H1 (cell line): ENCODE measurements at regions not wholly inside any gene's neighbourhood (a gene's known extent, or its start where the extent isn't known, plus 50 kb on each side); places are given as distances from the start of the nearest gene placed in this dataset.

Source experiments
- CTCF ChIA-PET: fragments of 300-600 bp; sonication (Branson Sonifier 250); formaldehyde crosslinking; loops from one replicate; lab custom pipeline; 2021; ENCODE audit not compliant: partially characterized antibody; lab: Charles Lee
- POLR2A ChIA-PET: fragments of 300-600 bp; sonication (Branson Sonifier 250); formaldehyde crosslinking; loops from one replicate; lab custom pipeline; 2021; ENCODE audit warnings: inconsistent platforms; ENCODE audit not compliant: partially characterized antibody; lab: Charles Lee
- DNase-seq, 2 experiments: peaks; one replicate each; pipeline versions ENCODE4 v3.0.0 to v3.0.0-alpha.2; 2010 to 2022; ENCODE audit warnings: low spot score in 2 of 2, low read depth in 1 of 2, mixed read lengths in 1 of 2
- FAIRE-seq: peaks from 2 replicates; lab custom pipeline; 2011; peaks lifted over from hg19 to GRCh38; lab: Jason Lieb, UNC
- H2AFZ ChIP-seq: 2 replicates; pipeline ENCODE4 v1.8.1; 2012; ENCODE audit warnings: low read length, inconsistent platforms
- H2AK5ac ChIP-seq: 2 replicates; pipeline ENCODE4 v1.6.1; 2013; ENCODE audit warnings: low read depth, low read length
- H2BK120ac ChIP-seq: replicated peaks from 2 replicates; pipeline ENCODE3; 2013; ENCODE audit warnings: low read depth, low read length, inconsistent platforms
- H2BK12ac ChIP-seq: 2 replicates; pipeline ENCODE4 v1.6.1; 2013; ENCODE audit warnings: low read depth, low read length
- H2BK15ac ChIP-seq: 2 replicates; pipeline ENCODE4 v1.6.1; 2013; ENCODE audit warnings: low read length
- H2BK20ac ChIP-seq: 2 replicates; pipeline ENCODE4 v1.6.1; 2013; ENCODE audit warnings: low read length
- H2BK5ac ChIP-seq: 2 replicates; pipeline ENCODE4 v1.6.1; 2013; ENCODE audit warnings: low read depth, low read length
- H3K14ac ChIP-seq: 2 replicates; pipeline ENCODE4 v1.6.1; 2013; ENCODE audit warnings: inconsistent platforms; ENCODE audit not compliant: insufficient read length
- H3K18ac ChIP-seq: 2 replicates; pipeline ENCODE4 v1.6.1; 2013; ENCODE audit warnings: low read length; ENCODE audit errors: extremely low read depth
- H3K23ac ChIP-seq: 2 replicates; pipeline ENCODE4 v1.6.1; 2013; ENCODE audit warnings: inconsistent platforms; ENCODE audit not compliant: insufficient read length
- H3K23me2 ChIP-seq: 2 replicates; pipeline ENCODE4 v1.6.1; 2013; ENCODE audit warnings: low read depth, low read length
- H3K27ac ChIP-seq: 2 replicates; pipeline ENCODE4 v1.6.1; 2011; ENCODE audit warnings: low read depth, low read length, inconsistent platforms
- H3K27me3 ChIP-seq, 4 experiments: replicated peaks in 1 of 4; 1 replicate in 1 of 4; 2 replicates in 3 of 4; pipeline versions ENCODE4 v1.6.1 to v1.8.1; 2011 to 2013; ENCODE audit warnings: low read length in 3 of 4, mild to moderate bottlenecking in 3 of 4, inconsistent platforms in 2 of 4, mixed read lengths in 2 of 4, moderate library complexity in 1 of 4; ENCODE audit not compliant: control insufficient read depth in 3 of 4, insufficient read depth in 3 of 4; ENCODE audit errors: extremely low read depth in 1 of 4
- H3K36me3 ChIP-seq, 4 experiments: 2 replicates each; pipeline versions ENCODE4 v1.6.1 to v1.8.1; 2011 to 2013; ENCODE audit warnings: mild to moderate bottlenecking in 4 of 4, low read length in 3 of 4, moderate library complexity in 2 of 4, control low read depth in 1 of 4, inconsistent platforms in 1 of 4; ENCODE audit not compliant: insufficient read depth in 4 of 4, control insufficient read depth in 2 of 4
- H3K4ac ChIP-seq: replicated peaks from 2 replicates; pipeline ENCODE3; 2013; ENCODE audit warnings: low read length, low read depth, mixed read lengths, inconsistent platforms; ENCODE audit not compliant: insufficient read length
- H3K4me1 ChIP-seq, 4 experiments: replicated peaks in 1 of 4; 1 replicate in 1 of 4; 2 replicates in 3 of 4; pipeline versions ENCODE4 v1.6.1 to v1.8.1; 2011 to 2013; ENCODE audit warnings: low read length in 3 of 4, inconsistent platforms in 2 of 4, mixed read lengths in 1 of 4; ENCODE audit not compliant: insufficient read depth in 4 of 4, control insufficient read depth in 3 of 4
- H3K4me2 ChIP-seq, 2 experiments: 2 replicates each; pipeline versions ENCODE4 v1.6.1 to v1.8.1; 2011 to 2013; ENCODE audit warnings: low read depth in 2 of 2, low read length in 2 of 2, control low read depth in 1 of 2, inconsistent platforms in 1 of 2, mild to moderate bottlenecking in 1 of 2; ENCODE audit not compliant: insufficient read depth in 1 of 2
- H3K4me3 ChIP-seq, 4 experiments: fragments of 200-600, 300-600 bp in 1 of 4; sonication (generic), shearing (Covaris generic), sonication (Bioruptor Twin) in 1 of 4; 2 replicates each; pipeline versions ENCODE4 v1.5.1 to v1.8.1; 2011 to 2016; ENCODE audit warnings: low read length in 4 of 4, low read depth in 3 of 4, control low read depth in 2 of 4, inconsistent platforms in 2 of 4, mild to moderate bottlenecking in 2 of 4, mixed read lengths in 1 of 4, moderate library complexity in 1 of 4; ENCODE audit not compliant: insufficient read depth in 2 of 4; ENCODE audit errors: extremely low read depth in 1 of 4
- H3K56ac ChIP-seq: replicated peaks from 2 replicates; pipeline ENCODE3; 2013; ENCODE audit warnings: low read depth, mild to moderate bottlenecking, mixed read lengths, low read length, inconsistent platforms; ENCODE audit not compliant: insufficient read length
- H3K79me1 ChIP-seq: 2 replicates; pipeline ENCODE4 v1.6.1; 2013; ENCODE audit warnings: low read depth, low read length, control low read depth
- H3K79me2 ChIP-seq, 2 experiments: 2 replicates each; pipeline versions ENCODE4 v1.6.1 to v1.8.1; 2012 to 2013; ENCODE audit warnings: low read length in 2 of 2, mild to moderate bottlenecking in 2 of 2, inconsistent platforms in 1 of 2; ENCODE audit not compliant: insufficient read depth in 2 of 2, control insufficient read depth in 1 of 2
- H3K9ac ChIP-seq, 4 experiments: replicated peaks in 1 of 4; 1 replicate in 1 of 4; 2 replicates in 3 of 4; pipeline versions ENCODE4 v1.6.1 to v1.8.1; 2011 to 2013; ENCODE audit warnings: low read depth in 3 of 4, low read length in 3 of 4, control low read depth in 2 of 4, mild to moderate bottlenecking in 2 of 4, moderate library complexity in 2 of 4, inconsistent platforms in 1 of 4; ENCODE audit errors: extremely low read depth in 1 of 4
- H3K9me3 ChIP-seq, 2 experiments: 2 replicates each; pipeline versions ENCODE4 v1.6.1 to v1.8.1; 2012 to 2013; ENCODE audit warnings: mild to moderate bottlenecking in 2 of 2, moderate library complexity in 2 of 2, control low read depth in 1 of 2, inconsistent platforms in 1 of 2, low read depth in 1 of 2, low read length in 1 of 2, mixed read lengths in 1 of 2; ENCODE audit not compliant: insufficient read depth in 2 of 2
- H4K20me1 ChIP-seq, 2 experiments: replicated peaks in 1 of 2; 2 replicates each; pipeline versions ENCODE3 to v1.8.1; 2011 to 2013; ENCODE audit warnings: inconsistent platforms in 2 of 2, low read length in 2 of 2, mild to moderate bottlenecking in 1 of 2; ENCODE audit not compliant: insufficient read depth in 2 of 2, control insufficient read depth in 1 of 2
- H4K5ac ChIP-seq: 2 replicates; pipeline ENCODE4 v1.6.1; 2013; ENCODE audit warnings: low read length, low read depth, mixed read lengths, inconsistent platforms; ENCODE audit not compliant: insufficient read length
- H4K8ac ChIP-seq: 2 replicates; pipeline ENCODE4 v1.8.0; 2013; ENCODE audit warnings: mild to moderate bottlenecking, moderate library complexity, low read length, inconsistent platforms; ENCODE audit not compliant: insufficient read depth; ENCODE audit errors: extremely low read depth
- H4K91ac ChIP-seq: replicated peaks from 2 replicates; pipeline ENCODE3; 2013; ENCODE audit warnings: low read length, mixed read lengths, inconsistent platforms; ENCODE audit not compliant: insufficient read length
- EP300 ChIP-seq, 2 experiments: IDR thresholded peaks; 1 replicate in 1 of 2; 2 replicates in 1 of 2; pipeline ENCODE4 v1.6.1; 2011 to 2012; ENCODE audit warnings: low read depth in 2 of 2, low read length in 2 of 2, mild to moderate bottlenecking in 2 of 2, borderline replicate concordance in 1 of 2, inconsistent platforms in 1 of 2, moderate library complexity in 1 of 2
- KDM1A ChIP-seq: fragments of 200-600, 300-600 bp; sonication (generic); IDR thresholded peaks from 2 replicates; pipeline ENCODE4 v1.7.1; 2016; ENCODE audit warnings: mild to moderate bottlenecking, low read length, borderline replicate concordance
- SP2 ChIP-seq: IDR thresholded peaks from 2 replicates; pipeline ENCODE4 v1.6.1; 2012; ENCODE audit warnings: mild to moderate bottlenecking, low read length, inconsistent platforms
- WGBS, 2 experiments: shearing (Covaris generic) in 1 of 2; methylation state at CpG; one replicate each; pipeline versions ENCODE4 v1.1.6 to v1.1.7; 2013 to 2015; ENCODE audit warnings: low lambda C conversion rate in 2 of 2, mixed read lengths in 2 of 2, inconsistent platforms in 1 of 2, low coverage in 1 of 2, missing lambda C conversion rate in 1 of 2; ENCODE audit not compliant: insufficient replicate concordance in 2 of 2, insufficient coverage in 1 of 2, insufficient read length in 1 of 2; ENCODE audit errors: extremely low coverage in 1 of 2, missing lambda C conversion rate in 1 of 2; 5-methylcytosine and 5-hydroxymethylcytosine counted together

- no peak overlapping the region for H2AK5ac ChIP-seq
- no peak overlapping the region for H2BK12ac ChIP-seq
- no peaks in the 10 kb centered on the region for H3K27me3 ChIP-seq
- H3K14ac ChIP-seq = no peak overlapping the region
- POLR2A ChIA-PET = no interaction called here
- H2BK5ac ChIP-seq = no peak overlapping the region
- CTCF ChIA-PET = interaction anchor here (0.6 to 1.7 kb wide), 4 partner anchors 10 to 1270 kb away, joined by 3 to 5 read pairs (median 4); no protein-coding TSS in a partner anchor
- H3K9ac ChIP-seq = no peak overlapping the region
- H3K79me2 ChIP-seq = no peaks in the 10 kb centered on the region
- no peak overlapping the region for H3K18ac ChIP-seq
- H3K36me3 ChIP-seq = no peaks in the 10 kb centered on the region
- H3K4me1 ChIP-seq = peaks cover 0 to 6% (median 2%) of the 10 kb centered on the region in 4 experiments; a peak in 3 of 7 replicates
- no peak overlapping the region for H2AFZ ChIP-seq
- no peak overlapping the region for H3K4ac ChIP-seq
- no peaks in the 10 kb centered on the region for H3K79me1 ChIP-seq
- WGBS, 2 experiments = 91% methylated on average over 1 of the region's 1 CpG; no CpG with 5 or more reads in 1 of the 2 experiments
- no peak overlapping the region for H2BK120ac ChIP-seq
- H3K56ac ChIP-seq = no peak overlapping the region
- FAIRE-seq (no peak), DNase-seq (no peak)
- H3K4me2 ChIP-seq = no peak overlapping the region
- H4K20me1 ChIP-seq = no peaks in the 10 kb centered on the region
- no peaks in the 10 kb centered on the region for H3K23me2 ChIP-seq
- H3K4me3 ChIP-seq = no peak overlapping the region
- no peak overlapping the region for H2BK15ac ChIP-seq
- no peak overlapping the region for H4K5ac ChIP-seq
- H4K91ac ChIP-seq = no peak overlapping the region
- H3K23ac ChIP-seq = no peak overlapping the region
- H2BK20ac ChIP-seq = no peak overlapping the region
- H4K8ac ChIP-seq = no peak overlapping the region
- no peak for TF ChIP-seq SP2
- no peak for TF ChIP-seq EP300 (IDR thresholded peaks at IDR 0.05; ENCODE audit: borderline replicate concordance in 1 of 2, low read depth in 2 of 2, low read length in 2 of 2)
- no peak for TF ChIP-seq KDM1A
- H3K27ac ChIP-seq = no peak overlapping the region
- H3K9me3 ChIP-seq = no peaks in the 10 kb centered on the region
Observed at GRCh38 chr4:134531013-134531412, 329.4 kb upstream of the PABPC4L start.
